PC-3 (cell line): ENCODE measurements at regions not wholly inside any gene's neighbourhood (a gene's known extent, or its start where the extent isn't known, plus 50 kb on each side); places are given as distances from the start of the nearest gene placed in this dataset.
"Not testable (repeated sequence)": the region's sequence is repeated elsewhere in the genome, so short reads cannot be mapped to it uniquely, and the experiment has no call there.

Experiments used
- ATAC-seq: fragments of 200-7000 bp; cut with Tn5 transposase; 2 replicates; pipeline ENCODE4 v1.9.1; 2020; ENCODE audit warnings: mild to moderate bottlenecking, moderate library complexity
- BruUV-seq: library from RNA; stranded (reverse); fragments of 400-500 nt; replicated peaks from 2 replicates; lab custom pipeline; 2021; lab: Mats Ljungman, UMichigan
- CTCF ChIA-PET: fragments of 300-600 bp; sonication (Branson Sonifier 250); formaldehyde crosslinking; loops from one replicate; lab custom pipeline; 2022; ENCODE audit warnings: antibody characterized with exemption; lab: Charles Lee
- POLR2A ChIA-PET: fragments of 300-600 bp; sonication (Branson Sonifier 250); formaldehyde crosslinking; loops from one replicate; lab custom pipeline; 2022; ENCODE audit warnings: antibody characterized with exemption; ENCODE audit not compliant: unreplicated experiment; lab: Charles Lee
- DNase-seq: peaks from one replicate; pipeline ENCODE4 v3.0.0-alpha.2; 2015
- H2AFZ ChIP-seq: fragments of 300-600 bp; sonication (generic); 2 replicates; pipeline ENCODE4 v1.6.0; 2016; ENCODE audit warnings: antibody characterized with exemption, low read length
- H3F3A ChIP-seq: fragments of 300-600 bp; sonication (generic); one replicate; pipeline ENCODE4 v1.6.0; 2017; ENCODE audit warnings: antibody characterized with exemption, low read length, control low read depth, mild to moderate bottlenecking; ENCODE audit not compliant: unreplicated experiment
- H3K27ac ChIP-seq: fragments of 300-600 bp; sonication (generic); 2 replicates; pipeline ENCODE4 v1.5.1; 2016; ENCODE audit warnings: mild to moderate bottlenecking, low read length
- H3K27me3 ChIP-seq: fragments of 300-600 bp; sonication (generic); 2 replicates; pipeline ENCODE4 v1.6.1; 2016; ENCODE audit warnings: low read length, mixed read lengths
- H3K36me3 ChIP-seq: fragments of 300-600 bp; sonication (generic); 2 replicates; pipeline ENCODE4 v1.6.1; 2016; ENCODE audit warnings: low read depth, mixed run types, low read length, mixed read lengths
- H3K4me1 ChIP-seq: fragments of 300-600 bp; sonication (generic); 2 replicates; pipeline ENCODE4 v1.5.1; 2016; ENCODE audit warnings: low read length; ENCODE audit not compliant: insufficient read depth
- H3K4me2 ChIP-seq: fragments of 300-600 bp; sonication (generic); 2 replicates; pipeline ENCODE4 v1.6.0; 2016; ENCODE audit warnings: low read length
- H3K4me3 ChIP-seq: fragments of 300-600 bp; sonication (generic); 2 replicates; pipeline ENCODE4 v1.5.1; 2016; ENCODE audit warnings: mild to moderate bottlenecking, low read length, mixed read lengths
- H3K79me2 ChIP-seq: fragments of 300-600 bp; sonication (generic); 2 replicates; pipeline ENCODE4 v1.6.1; 2017; ENCODE audit warnings: low read length, mixed read lengths
- H3K9ac ChIP-seq: fragments of 300-600 bp; sonication (generic); 2 replicates; pipeline ENCODE4 v1.6.0; 2016; ENCODE audit warnings: mild to moderate bottlenecking, low read length
- H3K9me2 ChIP-seq: fragments of 300-600 bp; sonication (generic); replicated peaks from 2 replicates; pipeline ENCODE4 v1.6.1; 2016; ENCODE audit warnings: mixed run types, low read length, mixed read lengths
- H3K9me3 ChIP-seq: fragments of 300-600 bp; sonication (generic); 2 replicates; pipeline ENCODE4 v1.6.1; 2016; ENCODE audit warnings: low read length, mixed read lengths
- H4K20me1 ChIP-seq: fragments of 300-600 bp; sonication (generic); 2 replicates; pipeline ENCODE4 v1.6.1; 2016; ENCODE audit warnings: low read length, mixed read lengths
- CTCF ChIP-seq: fragments of 300-600 bp; sonication (generic); conservative IDR thresholded peaks from 2 replicates; pipeline ENCODE4 v1.5.1; 2017; ENCODE audit warnings: antibody characterized with exemption, low read depth, mild to moderate bottlenecking, low read length
- EZH2 ChIP-seq: fragments of 300-600 bp; sonication (generic); IDR thresholded peaks from one replicate; pipeline ENCODE4 v1.6.1; 2017; ENCODE audit warnings: antibody characterized with exemption, mild to moderate bottlenecking, low read length; ENCODE audit not compliant: unreplicated experiment
- EZH2phosphoT487 ChIP-seq: fragments of 300-600 bp; sonication (generic); IDR thresholded peaks from 2 replicates; pipeline ENCODE4 v1.6.1; 2018; ENCODE audit warnings: mild to moderate bottlenecking, antibody characterized with exemption, low read length, borderline replicate concordance
- intact Hi-C: fragments of 100-400 bp; cut with micrococcal nuclease; formaldehyde crosslinking; loops from 2 replicates; pipeline ENCODE4 v1.9.0; 2023

GRCh38 chr10:22823109-22823508, 104.7 kb upstream of the ARMC3 start:
- no TSS peak for BruUV-seq
- no peak for TF ChIP-seq EZH2phosphoT487
- no peak for TF ChIP-seq EZH2
- TF ChIP-seq CTCF: no peak
- POLR2A ChIA-PET: interaction anchor here (0.5 to 0.6 kb wide), 2 partner anchors 483 to 507 kb away, joined by 3 to 5 read pairs; no protein-coding TSS in a partner anchor
- DNase-seq (peak; percentile 90), ATAC-seq (peak; percentile 85)
- H3K79me2 ChIP-seq: no peaks in the 10 kb centered on the region
- H3K9ac ChIP-seq: peak overlapping the region; percentile 17; the same call in 1 of the 2 replicates
- H3F3A ChIP-seq: no peaks in the 10 kb centered on the region
- CTCF ChIA-PET: interaction anchor here (0.6 kb wide), 1 partner anchor 203 kb away, joined by 3 read pairs; no protein-coding TSS in a partner anchor
- H4K20me1 ChIP-seq: no peaks in the 10 kb centered on the region
- peak overlapping the region; percentile 70 for H3K4me2 ChIP-seq
- no peak overlapping the region for H3K4me3 ChIP-seq
- intact Hi-C loops: loop anchor here (2.0 kb wide), 1 partner anchor 394 kb away; no protein-coding TSS in a partner anchor
- no peaks in the 10 kb centered on the region for H3K9me3 ChIP-seq
- H3K36me3 ChIP-seq: no peaks in the 10 kb centered on the region
- peaks cover 50% of the 10 kb centered on the region for H3K4me1 ChIP-seq
- peak overlapping the region; percentile 89 for H3K27ac ChIP-seq
- no peaks in the 10 kb centered on the region for H3K27me3 ChIP-seq
- no peaks in the 10 kb centered on the region for H3K9me2 ChIP-seq
- H2AFZ ChIP-seq: no peak overlapping the region

DNA sequence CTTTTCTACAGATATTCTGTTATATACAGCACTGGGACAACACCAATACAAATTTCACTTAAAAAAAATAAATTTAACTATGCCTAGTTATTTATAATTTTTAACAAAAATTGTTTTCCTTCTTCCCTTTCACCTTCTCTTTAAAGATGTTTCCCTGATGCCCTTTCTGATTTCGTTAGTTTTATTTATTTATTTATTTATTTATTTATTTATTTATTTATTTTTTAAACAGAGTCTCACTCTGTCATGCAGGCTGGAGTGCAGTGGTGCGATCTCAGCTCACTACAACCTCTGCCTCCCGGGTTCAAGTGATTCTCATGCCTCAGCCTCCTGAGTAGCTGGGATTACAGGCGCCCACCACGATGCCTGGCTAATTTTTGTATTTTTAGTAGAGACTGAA, 105.9 kb upstream of the ARMC3 start:
- ATAC-seq, POLR2A ChIA-PET, H3K79me2 ChIP-seq, H3K36me3 ChIP-seq, H4K20me1 ChIP-seq, H3K27me3 ChIP-seq, H2AFZ ChIP-seq, H3K9ac ChIP-seq, DNase-seq, H3K4me3 ChIP-seq, H3K9me3 ChIP-seq, H3F3A ChIP-seq, CTCF ChIA-PET, BruUV-seq, H3K9me2 ChIP-seq, H3K27ac ChIP-seq: not testable (repeated sequence)
- Histone ChIP-seq H3K4me2 (peak overlapping the region; percentile 29; the same call in 1 of the 2 replicates), H3K4me1 (peaks cover 56% of the 10 kb centered on the region)
- intact Hi-C loops: loop anchor here (2.0 kb wide), 1 partner anchor 393 kb away; no protein-coding TSS in a partner anchor

- Histone ChIP-seq H3K79me2 (no peaks in the 10 kb centered on the region), H3K27me3 (no peaks in the 10 kb centered on the region), H3K9me3 (no peaks in the 10 kb centered on the region), H3F3A (no peaks in the 10 kb centered on the region), H4K20me1 (no peaks in the 10 kb centered on the region), H3K4me3 (no peak overlapping the region), H3K9ac (no peak overlapping the region), H3K4me2 (peak overlapping the region; percentile 29; the same call in 1 of the 2 replicates), H2AFZ (no peak overlapping the region), H3K36me3 (no peaks in the 10 kb centered on the region), H3K9me2 (no peaks in the 10 kb centered on the region), H3K4me1 (peaks cover 57% of the 10 kb centered on the region), H3K27ac (peak overlapping the region; percentile 41)
- POLR2A ChIA-PET: no interaction called here
- CTCF ChIA-PET: no interaction called here
- TF ChIP-seq EZH2phosphoT487 (no peak), EZH2 (no peak), CTCF (no peak)
- DNase-seq (peak; percentile 37), ATAC-seq (no peak)
- intact Hi-C loops: no loop called here
- BruUV-seq: no TSS peak
Measured at GRCh38 chr10:22821501-22821900, 106.4 kb upstream of the ARMC3 start.
